ENCODE measurements at regions not wholly inside any gene's neighbourhood (a gene's known extent, or its start where the extent isn't known, plus 50 kb on each side); places are given as distances from the start of the nearest gene placed in this dataset.

DNA sequence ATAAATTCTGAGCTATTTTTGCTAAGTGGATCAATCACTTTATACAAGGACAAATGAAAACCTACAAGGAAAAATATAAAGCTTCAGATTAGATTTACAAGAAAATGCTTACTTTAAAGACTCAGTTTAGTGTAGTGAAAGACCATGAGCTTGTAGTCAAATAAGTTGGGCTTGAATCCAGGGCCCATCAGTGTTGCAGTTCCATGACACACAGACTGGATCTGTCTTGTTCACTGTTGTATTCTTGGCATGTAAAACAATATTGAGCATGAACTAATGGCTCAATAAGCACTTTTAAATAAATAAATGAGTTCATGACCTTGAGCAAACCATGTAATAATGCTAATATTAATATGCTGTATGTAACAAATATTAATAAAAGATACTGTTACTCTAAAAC lies 164.6 kb upstream of the KCND2 start:
- no peak for DNase-seq (ENCODE audit: low read depth, low spot score)
- no peak overlapping the region for H3K9ac ChIP-seq (ENCODE audit: insufficient read length)
- no peaks in the 10 kb centered on the region for H3K36me3 ChIP-seq (ENCODE audit: insufficient read depth, low read length)
- H3K4me3 ChIP-seq, result no peak overlapping the region
- no peak overlapping the region for H3K27ac ChIP-seq
- TF ChIP-seq EZH2 (IDR thresholded peaks at IDR 0.05) (no peak), FOXP2 (optimal IDR thresholded peaks at IDR 0.05; ENCODE audit: control extremely low read depth, extremely low read length, insufficient read depth) (no peak), POLR2AphosphoS5 (IDR thresholded peaks at IDR 0.05; ENCODE audit: borderline replicate concordance, low read depth, low read length) (no peak)
- H3K9me3 ChIP-seq (ENCODE audit: low read depth, low read length), result no peaks in the 10 kb centered on the region

DNA sequence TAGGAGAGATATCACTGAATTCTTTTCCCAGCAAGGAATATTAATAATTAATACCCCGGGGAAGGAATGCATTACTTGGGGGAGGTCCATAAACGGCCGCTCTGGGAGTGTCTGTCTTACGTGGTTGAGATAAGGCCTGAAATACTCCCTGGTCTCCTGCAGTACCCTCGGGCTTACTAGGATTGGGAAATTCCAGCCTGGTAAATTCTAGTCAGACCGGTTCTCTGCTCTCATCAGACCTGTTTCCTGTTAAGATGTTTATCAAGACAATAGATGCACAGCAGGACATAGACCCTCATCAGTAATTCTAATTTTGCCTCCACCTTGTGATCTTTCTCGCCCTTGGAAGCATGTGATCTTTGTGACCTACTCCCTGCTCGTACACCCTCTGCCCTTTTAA lies 162.8 kb upstream of the KCND2 start:
- Histone ChIP-seq H3K4me3 (no peak overlapping the region), H3K36me3 (ENCODE audit: insufficient read depth, low read length) (no peaks in the 10 kb centered on the region), H3K27ac (no peak overlapping the region), H3K9ac (ENCODE audit: insufficient read length) (no peak overlapping the region), H3K9me3 (ENCODE audit: low read depth, low read length) (no peaks in the 10 kb centered on the region)
- TF ChIP-seq EZH2 (IDR thresholded peaks at IDR 0.05) (no peak), FOXP2 (optimal IDR thresholded peaks at IDR 0.05; ENCODE audit: control extremely low read depth, extremely low read length, insufficient read depth) (no peak), POLR2AphosphoS5 (IDR thresholded peaks at IDR 0.05; ENCODE audit: borderline replicate concordance, low read depth, low read length) (no peak)
- DNase-seq (ENCODE audit: low read depth, low spot score), result peak; percentile 26

DNA sequence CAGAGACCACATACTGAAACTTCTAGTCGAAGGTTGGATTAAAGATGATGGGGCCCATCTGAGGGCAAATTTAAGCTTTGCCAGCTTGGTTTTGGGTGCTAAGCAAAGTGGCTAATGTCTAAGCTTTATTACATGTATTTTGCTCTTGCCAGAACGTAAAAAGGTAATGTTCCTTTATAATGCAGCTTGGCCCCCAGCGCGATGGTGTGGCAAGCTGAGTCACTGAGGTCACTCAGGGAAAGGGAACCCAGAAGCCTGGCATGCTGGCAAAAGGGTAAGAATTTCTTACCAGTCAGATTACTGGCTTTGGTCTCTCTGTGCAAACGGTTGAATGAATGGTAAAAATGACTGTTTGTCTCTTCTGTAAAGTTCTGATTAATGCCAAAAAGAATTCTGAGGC lies 158.3 kb upstream of the KCND2 start:
- H3K27ac ChIP-seq, result no peak overlapping the region
- H3K9me3 ChIP-seq (ENCODE audit: low read depth, low read length), result peaks cover 2% of the 10 kb centered on the region; the same call in 1 of the 2 replicates
- H3K36me3 ChIP-seq (ENCODE audit: insufficient read depth, low read length), result no peaks in the 10 kb centered on the region
- H3K9ac ChIP-seq (ENCODE audit: insufficient read length), result no peak overlapping the region
- no peak for DNase-seq (ENCODE audit: low read depth, low spot score)
- H3K4me3 ChIP-seq, result no peak overlapping the region
- TF ChIP-seq EZH2 (IDR thresholded peaks at IDR 0.05) (no peak), FOXP2 (optimal IDR thresholded peaks at IDR 0.05; ENCODE audit: control extremely low read depth, extremely low read length, insufficient read depth) (no peak), POLR2AphosphoS5 (IDR thresholded peaks at IDR 0.05; ENCODE audit: borderline replicate concordance, low read depth, low read length) (no peak)

DNA sequence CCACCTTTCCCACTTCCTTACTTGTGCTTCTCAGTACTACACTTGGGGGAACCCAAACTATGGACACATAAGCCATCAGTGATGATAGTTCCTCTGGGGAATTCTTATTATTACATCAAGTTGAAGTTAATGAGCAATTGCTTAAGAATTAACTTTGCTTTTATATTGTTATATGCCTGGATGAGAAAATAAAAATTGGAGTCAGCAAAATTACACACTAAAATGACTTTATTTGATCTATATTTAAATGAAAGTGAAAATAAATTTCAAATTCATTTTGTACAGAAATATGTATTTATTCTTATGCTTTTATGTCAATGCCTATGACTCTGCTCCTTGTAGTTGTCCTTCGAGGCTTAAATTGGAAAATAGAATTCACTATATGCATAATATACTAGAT lies 149.4 kb upstream of the KCND2 start:
- TF ChIP-seq FOXP2 (optimal IDR thresholded peaks at IDR 0.05; ENCODE audit: control extremely low read depth, extremely low read length, insufficient read depth) (no peak), EZH2 (IDR thresholded peaks at IDR 0.05) (no peak), POLR2AphosphoS5 (IDR thresholded peaks at IDR 0.05; ENCODE audit: borderline replicate concordance, low read depth, low read length) (no peak)
- H3K27ac ChIP-seq, result no peak overlapping the region
- no peak for DNase-seq (ENCODE audit: low read depth, low spot score)
- no peak overlapping the region for H3K9ac ChIP-seq (ENCODE audit: insufficient read length)
- no peaks in the 10 kb centered on the region for H3K9me3 ChIP-seq (ENCODE audit: low read depth, low read length)
- no peaks in the 10 kb centered on the region for H3K36me3 ChIP-seq (ENCODE audit: insufficient read depth, low read length)
- no peak overlapping the region for H3K4me3 ChIP-seq

DNA sequence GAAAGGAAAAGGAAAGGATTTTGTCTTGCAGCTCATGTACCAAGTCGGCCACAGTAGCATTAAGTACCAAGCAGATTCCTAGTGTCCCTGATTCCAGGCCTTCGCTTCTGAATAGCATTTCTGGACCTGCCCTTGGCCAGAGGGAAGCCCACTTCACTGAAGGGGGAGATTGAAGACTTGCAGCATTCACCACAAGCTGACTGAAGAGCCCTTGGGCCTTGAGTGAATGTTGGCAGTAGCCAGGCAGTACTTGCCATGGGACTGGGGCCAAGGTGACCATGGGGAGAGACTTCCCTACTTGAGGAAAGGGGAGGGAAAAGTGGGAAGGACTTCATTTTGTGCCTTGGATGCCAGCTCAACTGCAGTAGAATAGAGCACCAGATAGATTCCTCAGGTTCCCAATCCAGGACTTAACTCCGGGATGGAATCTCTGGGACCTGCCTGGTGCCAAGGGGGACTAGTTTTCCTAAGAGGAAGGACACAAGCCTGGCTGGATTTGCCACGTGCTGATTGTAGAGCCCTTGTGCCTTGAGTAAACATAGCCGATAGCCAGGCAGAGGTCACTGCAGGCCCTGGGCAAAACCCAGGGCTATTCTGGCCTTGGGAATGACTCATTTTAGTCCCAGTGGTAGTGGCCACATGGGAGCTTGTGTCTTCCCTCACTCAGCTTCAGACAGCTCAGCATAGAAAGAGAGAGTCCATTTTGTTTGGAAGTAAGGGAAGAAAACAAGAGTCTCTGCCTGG lies 141.7 kb upstream of the KCND2 start:
- no peak for TF ChIP-seq EZH2 (IDR thresholded peaks at IDR 0.05)
- no peak for TF ChIP-seq POLR2AphosphoS5 (IDR thresholded peaks at IDR 0.05; ENCODE audit: borderline replicate concordance, low read depth, low read length)
- no peak for TF ChIP-seq FOXP2 (optimal IDR thresholded peaks at IDR 0.05; ENCODE audit: control extremely low read depth, extremely low read length, insufficient read depth)
- Histone ChIP-seq H3K9me3 (ENCODE audit: low read depth, low read length) (no peaks in the 10 kb centered on the region), H3K27ac (no peak overlapping the region), H3K4me3 (no peak overlapping the region), H3K36me3 (ENCODE audit: insufficient read depth, low read length) (no peaks in the 10 kb centered on the region), H3K9ac (ENCODE audit: insufficient read length) (no peak overlapping the region)
- DNase-seq (ENCODE audit: low read depth, low spot score), result no peak

DNA sequence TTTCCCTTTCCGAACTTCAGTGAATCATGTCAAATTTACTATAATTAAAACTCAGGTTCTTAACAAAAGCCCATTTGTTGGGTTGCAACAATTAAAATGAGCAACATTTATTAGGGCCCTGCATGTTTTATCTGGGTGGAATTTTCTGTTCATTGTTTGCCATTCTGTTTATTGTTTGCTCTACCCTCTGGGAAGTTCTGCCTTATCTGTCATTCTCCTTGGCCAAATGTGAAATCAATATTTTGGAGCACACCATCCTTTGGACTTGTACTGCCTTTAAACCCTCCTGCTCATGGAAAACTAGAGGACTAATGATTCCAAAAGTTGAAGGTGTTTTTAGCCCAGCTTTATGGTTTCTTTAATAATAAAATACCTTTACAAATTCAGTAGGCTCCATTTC lies 134.5 kb upstream of the KCND2 start:
- no peak for TF ChIP-seq POLR2AphosphoS5 (IDR thresholded peaks at IDR 0.05; ENCODE audit: borderline replicate concordance, low read depth, low read length)
- no peak for TF ChIP-seq EZH2 (IDR thresholded peaks at IDR 0.05)
- no peak for TF ChIP-seq FOXP2 (optimal IDR thresholded peaks at IDR 0.05; ENCODE audit: control extremely low read depth, extremely low read length, insufficient read depth)
- no peak for DNase-seq (ENCODE audit: low read depth, low spot score)
- Histone ChIP-seq H3K9ac (ENCODE audit: insufficient read length) (no peak overlapping the region), H3K27ac (no peak overlapping the region), H3K36me3 (ENCODE audit: insufficient read depth, low read length) (no peaks in the 10 kb centered on the region), H3K9me3 (ENCODE audit: low read depth, low read length) (no peaks in the 10 kb centered on the region), H3K4me3 (no peak overlapping the region)

DNA sequence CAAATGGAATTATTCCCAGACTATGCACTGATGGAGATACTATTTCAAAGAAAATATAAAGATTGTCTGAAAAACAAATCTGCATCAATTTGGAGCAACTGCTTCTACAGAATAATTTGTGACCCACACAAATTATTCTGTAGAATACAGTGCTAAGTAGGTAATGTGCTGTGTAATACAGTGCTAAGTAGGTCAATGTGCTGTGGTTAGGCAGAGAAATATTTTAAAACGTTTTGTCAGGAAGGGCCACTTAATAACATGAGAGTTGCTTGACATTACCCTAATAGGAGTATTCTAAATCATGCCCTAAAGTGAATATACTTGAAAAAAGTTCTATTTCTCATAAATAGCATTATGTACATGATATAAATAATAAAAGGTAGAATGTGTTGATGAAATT lies 116.5 kb upstream of the KCND2 start:
- TF ChIP-seq FOXP2 (optimal IDR thresholded peaks at IDR 0.05; ENCODE audit: control extremely low read depth, extremely low read length, insufficient read depth) (no peak), POLR2AphosphoS5 (IDR thresholded peaks at IDR 0.05; ENCODE audit: borderline replicate concordance, low read depth, low read length) (no peak), EZH2 (IDR thresholded peaks at IDR 0.05) (no peak)

DNA sequence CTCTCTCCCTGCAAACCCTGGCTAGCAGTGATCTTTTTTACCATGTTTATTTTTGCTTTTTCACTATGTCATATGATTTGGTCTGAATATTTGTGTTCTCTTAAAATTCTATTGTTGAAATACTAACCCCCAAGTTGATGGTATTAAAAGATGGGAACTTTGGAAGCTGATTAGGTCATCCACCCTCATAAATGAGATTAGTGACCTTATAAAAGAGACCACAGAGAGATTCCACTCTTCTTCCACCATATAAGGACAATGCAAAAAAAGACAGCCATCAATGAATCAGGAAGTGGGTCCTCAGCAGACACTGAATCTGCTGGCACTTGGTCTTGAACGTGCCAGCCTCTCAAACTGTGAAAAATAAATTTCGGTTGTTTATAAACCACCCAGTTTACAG lies 112.8 kb upstream of the KCND2 start:
- Histone ChIP-seq H3K9ac (ENCODE audit: insufficient read length) (no peak overlapping the region), H3K9me3 (ENCODE audit: low read depth, low read length) (no peaks in the 10 kb centered on the region), H3K27ac (no peak overlapping the region), H3K36me3 (ENCODE audit: insufficient read depth, low read length) (no peaks in the 10 kb centered on the region), H3K4me3 (no peak overlapping the region)
- TF ChIP-seq POLR2AphosphoS5 (IDR thresholded peaks at IDR 0.05; ENCODE audit: borderline replicate concordance, low read depth, low read length) (no peak), EZH2 (IDR thresholded peaks at IDR 0.05) (no peak), FOXP2 (optimal IDR thresholded peaks at IDR 0.05; ENCODE audit: control extremely low read depth, extremely low read length, insufficient read depth) (no peak)
- DNase-seq (ENCODE audit: low read depth, low spot score), result no peak

More for the DNA sequence above, 116.5 kb upstream of the KCND2 start:
- Histone ChIP-seq H3K4me3 (no peak overlapping the region), H3K27ac (no peak overlapping the region), H3K36me3 (ENCODE audit: insufficient read depth, low read length) (no peaks in the 10 kb centered on the region), H3K9me3 (ENCODE audit: low read depth, low read length) (no peaks in the 10 kb centered on the region), H3K9ac (ENCODE audit: insufficient read length) (no peak overlapping the region)
- no peak for DNase-seq (ENCODE audit: low read depth, low spot score)

DNA sequence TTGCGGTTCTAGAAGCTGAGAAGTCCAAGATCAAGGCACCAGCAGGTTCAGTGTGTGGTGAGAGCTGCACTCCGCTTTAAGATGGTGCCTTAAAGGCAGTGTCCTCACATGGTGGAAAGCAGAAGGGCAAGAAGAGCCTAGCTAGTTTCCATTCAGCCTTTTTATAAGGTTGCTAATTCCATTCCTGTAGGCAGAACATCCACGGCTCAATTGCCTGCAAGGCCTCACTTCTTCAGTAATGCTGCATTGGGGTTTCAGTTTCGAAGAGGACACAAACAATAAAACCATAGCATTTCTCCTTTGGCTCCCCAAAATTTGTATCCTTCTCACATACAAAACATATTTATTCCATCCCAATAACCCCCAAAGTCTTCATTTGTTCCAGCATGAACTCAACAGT lies 109.5 kb upstream of the KCND2 start:
- TF ChIP-seq POLR2AphosphoS5 (IDR thresholded peaks at IDR 0.05; ENCODE audit: borderline replicate concordance, low read depth, low read length) (no peak), FOXP2 (optimal IDR thresholded peaks at IDR 0.05; ENCODE audit: control extremely low read depth, extremely low read length, insufficient read depth) (no peak), EZH2 (IDR thresholded peaks at IDR 0.05) (no peak)
- Histone ChIP-seq H3K4me3 (no peak overlapping the region), H3K9ac (ENCODE audit: insufficient read length) (no peak overlapping the region), H3K36me3 (ENCODE audit: insufficient read depth, low read length) (no peaks in the 10 kb centered on the region), H3K9me3 (ENCODE audit: low read depth, low read length) (no peaks in the 10 kb centered on the region), H3K27ac (no peak overlapping the region)
- DNase-seq (ENCODE audit: low read depth, low spot score), result no peak
